WI38 (cell line): ENCODE measurements at regions not wholly inside any gene's neighbourhood (a gene's known extent, or its start where the extent isn't known, plus 50 kb on each side); places are given as distances from the start of the nearest gene placed in this dataset.

Experiments
- H3K4me3 ChIP-seq: 2 replicates; pipeline ENCODE4 v1.5.1; 2011; ENCODE audit warnings: low read depth, mild to moderate bottlenecking, control low read depth, low read length
- TF ChIP-seq, protein P1 (sequence below): IDR thresholded peaks from 2 replicates; pipeline ENCODE4 v1.5.1; 2012; ENCODE audit warnings: low read depth, mild to moderate bottlenecking, control low read depth, low read length

DNA sequence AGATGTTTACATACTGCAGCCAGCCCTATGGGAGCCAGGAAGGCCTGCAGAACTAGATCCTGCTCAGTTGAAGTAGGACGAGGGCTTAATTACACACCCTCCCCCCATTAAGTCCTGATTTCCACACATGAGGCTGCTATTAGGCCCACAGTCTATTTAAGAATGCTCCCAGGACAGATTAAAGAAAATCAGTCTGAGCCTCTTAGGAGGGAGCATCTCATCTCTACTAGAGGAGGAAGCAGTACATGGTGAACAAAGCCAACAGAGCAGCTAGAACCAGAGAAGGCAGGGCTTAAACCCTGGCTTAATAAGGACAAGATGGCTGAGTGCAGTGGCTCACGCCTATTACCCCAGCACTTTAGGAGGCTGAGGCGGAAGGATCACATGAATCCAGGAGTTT lies 55.8 kb upstream of the ARHGAP5 start:
- H3K4me3 ChIP-seq: no peak overlapping the region
- TF ChIP-seq, protein P1, sequence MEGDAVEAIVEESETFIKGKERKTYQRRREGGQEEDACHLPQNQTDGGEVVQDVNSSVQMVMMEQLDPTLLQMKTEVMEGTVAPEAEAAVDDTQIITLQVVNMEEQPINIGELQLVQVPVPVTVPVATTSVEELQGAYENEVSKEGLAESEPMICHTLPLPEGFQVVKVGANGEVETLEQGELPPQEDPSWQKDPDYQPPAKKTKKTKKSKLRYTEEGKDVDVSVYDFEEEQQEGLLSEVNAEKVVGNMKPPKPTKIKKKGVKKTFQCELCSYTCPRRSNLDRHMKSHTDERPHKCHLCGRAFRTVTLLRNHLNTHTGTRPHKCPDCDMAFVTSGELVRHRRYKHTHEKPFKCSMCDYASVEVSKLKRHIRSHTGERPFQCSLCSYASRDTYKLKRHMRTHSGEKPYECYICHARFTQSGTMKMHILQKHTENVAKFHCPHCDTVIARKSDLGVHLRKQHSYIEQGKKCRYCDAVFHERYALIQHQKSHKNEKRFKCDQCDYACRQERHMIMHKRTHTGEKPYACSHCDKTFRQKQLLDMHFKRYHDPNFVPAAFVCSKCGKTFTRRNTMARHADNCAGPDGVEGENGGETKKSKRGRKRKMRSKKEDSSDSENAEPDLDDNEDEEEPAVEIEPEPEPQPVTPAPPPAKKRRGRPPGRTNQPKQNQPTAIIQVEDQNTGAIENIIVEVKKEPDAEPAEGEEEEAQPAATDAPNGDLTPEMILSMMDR: no peak

DNA sequence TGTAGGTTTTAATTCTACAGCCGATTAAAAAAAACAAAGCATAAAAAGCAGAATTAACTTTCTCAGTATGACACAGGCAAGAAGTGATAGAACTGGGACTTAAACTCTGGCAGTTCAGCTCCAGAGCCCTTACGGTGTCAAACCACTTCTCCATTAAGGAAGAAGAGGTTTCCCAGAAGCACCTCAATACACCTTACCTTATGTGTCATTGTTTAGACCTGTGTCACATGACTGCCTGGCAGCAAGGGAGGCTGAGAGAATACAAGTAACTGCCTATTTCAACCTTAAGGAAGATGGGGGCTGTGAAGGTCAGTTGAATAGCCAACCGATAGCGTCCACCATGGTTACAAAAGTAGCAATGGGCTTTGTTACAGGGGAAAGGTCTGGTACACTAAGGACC lies 54.6 kb upstream of the ARHGAP5 start:
- no peak overlapping the region for H3K4me3 ChIP-seq
- TF ChIP-seq, protein P1: no peak

DNA sequence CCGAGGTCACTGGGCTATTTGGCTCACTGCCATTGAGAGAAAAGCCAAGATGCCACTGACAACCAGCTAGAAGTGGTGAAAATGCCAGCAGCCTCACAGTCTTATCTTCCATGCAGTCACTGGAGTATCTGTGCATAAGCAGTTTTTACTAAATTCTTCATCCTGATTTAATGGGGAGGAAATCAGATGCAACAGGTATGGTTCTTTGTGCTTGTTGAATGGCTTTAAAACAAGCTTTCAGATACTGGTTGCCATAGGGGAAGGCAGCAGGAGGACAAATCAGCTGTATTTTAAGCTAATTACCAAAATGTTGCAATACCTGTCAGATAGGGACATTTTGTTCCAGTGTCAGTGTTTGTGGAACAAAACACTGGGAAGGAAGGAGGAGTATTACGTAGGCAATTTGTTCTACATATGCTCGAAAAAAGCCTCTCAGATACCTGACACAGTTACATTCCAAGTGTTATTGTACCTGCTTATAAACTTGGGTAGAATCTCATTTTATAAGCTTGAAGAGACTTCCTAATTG lies 54.1 kb upstream of the ARHGAP5 start:
- TF ChIP-seq, protein P1: no peak

DNA sequence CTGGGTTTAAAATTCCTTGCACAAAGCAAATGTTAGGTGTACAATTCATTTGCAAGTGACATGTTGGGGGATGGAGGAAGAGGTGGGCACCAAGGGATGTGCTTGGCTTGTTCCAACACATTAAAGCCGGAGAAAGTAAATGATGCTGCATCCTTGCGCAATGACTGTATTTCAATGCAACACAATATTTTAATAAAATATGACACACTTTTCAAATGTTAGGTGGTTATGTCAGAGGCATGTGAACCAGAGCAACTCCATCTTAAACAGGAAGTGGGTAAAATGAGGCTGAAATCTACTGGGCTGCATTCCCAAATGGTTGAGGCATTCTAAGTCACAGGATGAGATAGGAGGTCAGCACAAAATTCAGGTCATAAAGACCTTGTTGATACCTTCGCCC lies 53.6 kb upstream of the ARHGAP5 start:
- TF ChIP-seq, protein P1: no peak
- H3K4me3 ChIP-seq: no peak overlapping the region

More for the DNA sequence above, 54.1 kb upstream of the ARHGAP5 start:
- H3K4me3 ChIP-seq: no peak overlapping the region

DNA sequence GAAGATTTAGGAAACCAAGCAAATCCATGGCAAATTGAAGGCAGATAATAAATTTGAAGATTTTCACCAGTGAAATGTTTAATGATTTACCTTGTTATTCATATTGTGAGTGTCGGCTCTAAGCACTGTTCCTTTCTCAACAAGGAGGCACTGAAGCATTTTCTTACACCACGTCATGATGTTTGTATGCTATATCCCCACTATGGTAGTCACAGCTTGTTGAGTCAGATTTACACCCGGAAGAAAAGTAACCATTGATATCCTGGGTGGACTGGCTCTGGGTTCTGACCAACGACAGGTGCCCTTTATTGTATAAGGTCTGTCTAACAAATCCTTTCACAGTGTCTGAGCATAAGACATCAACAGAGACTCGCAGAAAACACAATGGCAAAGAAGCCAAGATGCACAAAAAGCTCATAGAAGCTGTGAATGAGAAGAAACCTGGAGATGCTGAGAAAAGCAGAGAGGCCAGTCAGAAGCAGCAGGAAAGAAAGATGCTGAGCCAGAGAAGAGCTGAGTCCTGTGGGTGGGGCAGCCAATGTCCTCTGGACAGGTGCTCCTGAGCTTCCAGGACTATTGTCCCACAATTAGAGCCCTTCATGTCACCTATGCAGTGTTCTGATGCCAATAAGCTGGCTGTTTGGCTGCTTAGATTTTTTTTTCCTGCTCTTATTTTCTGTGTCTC lies 49.7 kb upstream of the ARHGAP5 start:
- TF ChIP-seq, protein P1: no peak
- H3K4me3 ChIP-seq: no peak overlapping the region
